NCI-H146 (cell line): ENCODE measurements at regions not wholly inside any gene's neighbourhood (a gene's known extent, or its start where the extent isn't known, plus 50 kb on each side); places are given as distances from the start of the nearest gene placed in this dataset.
A peak's percentile ranks its signal among the peaks of the same experiment; 100 is the strongest.
"Not testable (repeated sequence)": the region's sequence is repeated elsewhere in the genome, so short reads cannot be mapped to it uniquely, and the experiment has no call there.

ENCODE experiments used
- DNase-seq: peaks from one replicate; lab custom pipeline; 2025; lab: John Stamatoyannopoulos, UW

GRCh38 chr10:33783078-33783477 is 448.6 kb upstream of the NRP1 start:
- no peak for DNase-seq

- DNase-seq: no peak
These were observed 447.3 kb upstream of the NRP1 start for GRCh38 chr10:33781606-33782395.

- no peak for DNase-seq
These were observed 446.5 kb upstream of the NRP1 start for GRCh38 chr10:33780961-33781360.

- no peak for DNase-seq
These were observed 442.8 kb upstream of the NRP1 start for GRCh38 chr10:33777223-33777622.

- DNase-seq: peak; percentile 44
These were observed 442.1 kb upstream of the NRP1 start for GRCh38 chr10:33776419-33777070.

GRCh38 chr10:33774857-33775256 is 440.4 kb upstream of the NRP1 start:
- no peak for DNase-seq

- no peak for DNase-seq
These were observed 439.5 kb upstream of the NRP1 start for GRCh38 chr10:33773886-33774480.

- DNase-seq: no peak
These were observed 438.7 kb upstream of the NRP1 start for GRCh38 chr10:33773253-33773573.

- peak; percentile 83 for DNase-seq
These were observed 438.1 kb upstream of the NRP1 start for GRCh38 chr10:33772370-33773252.

GRCh38 chr10:33771856-33772255 is 437.4 kb upstream of the NRP1 start:
- not testable (repeated sequence) for DNase-seq

GRCh38 chr10:33764694-33765185 is 430.3 kb upstream of the NRP1 start:
- no peak for DNase-seq

GRCh38 chr10:33760056-33760943 is 425.8 kb upstream of the NRP1 start:
- DNase-seq: peak; percentile 21

- DNase-seq: no peak
These were observed 424.7 kb upstream of the NRP1 start for GRCh38 chr10:33759191-33759590.

- no peak for DNase-seq
These were observed 423.8 kb upstream of the NRP1 start for GRCh38 chr10:33758299-33758698.

- no peak for DNase-seq
These were observed 419.6 kb upstream of the NRP1 start for GRCh38 chr10:33754052-33754451.

- DNase-seq: no peak
These were observed 418.9 kb upstream of the NRP1 start for GRCh38 chr10:33753389-33753788.

GRCh38 chr10:33749790-33750189 is 415.3 kb upstream of the NRP1 start:
- no peak for DNase-seq

GRCh38 chr10:33749067-33749735 is 414.7 kb upstream of the NRP1 start:
- no peak for DNase-seq

- DNase-seq: no peak
These were observed 412.4 kb upstream of the NRP1 start for GRCh38 chr10:33746836-33747268.

GRCh38 chr10:33746186-33746585 is 411.7 kb upstream of the NRP1 start:
- DNase-seq: no peak
